Neuronal stem cell (in vitro differentiated cells): ENCODE measurements at regions not wholly inside any gene's neighbourhood (a gene's known extent, or its start where the extent isn't known, plus 50 kb on each side); places are given as distances from the start of the nearest gene placed in this dataset.

Experiments
- DNase-seq: peaks from one replicate; pipeline ENCODE4 v3.0.0-alpha.2; 2013; ENCODE audit warnings: low spot score
- H2AFZ ChIP-seq: one replicate; pipeline ENCODE4 v1.6.1; 2013; ENCODE audit warnings: mild to moderate bottlenecking, low read length, inconsistent platforms
- H2AK5ac ChIP-seq: 2 replicates; pipeline ENCODE4 v1.6.1; 2013; ENCODE audit warnings: low read depth, mild to moderate bottlenecking, inconsistent platforms, low read length, moderate library complexity, mixed read lengths
- H2BK120ac ChIP-seq: 2 replicates; pipeline ENCODE4 v1.6.1; 2013; ENCODE audit warnings: low read depth, mild to moderate bottlenecking, inconsistent platforms, low read length, moderate library complexity, mixed read lengths
- H2BK12ac ChIP-seq: one replicate; pipeline ENCODE4 v1.6.1; 2013; ENCODE audit warnings: low read length, inconsistent platforms
- H2BK15ac ChIP-seq: 2 replicates; pipeline ENCODE4 v1.6.1; 2013; ENCODE audit warnings: mild to moderate bottlenecking, low read length, inconsistent platforms, mixed read lengths
- H2BK5ac ChIP-seq: one replicate; pipeline ENCODE4 v1.6.1; 2013; ENCODE audit warnings: inconsistent platforms, mild to moderate bottlenecking, low read length, moderate library complexity
- H3K14ac ChIP-seq: one replicate; pipeline ENCODE4 v1.6.1; 2013; ENCODE audit warnings: low read length, inconsistent platforms
- H3K18ac ChIP-seq: 2 replicates; pipeline ENCODE4 v1.6.1; 2013; ENCODE audit warnings: low read length, inconsistent platforms
- H3K23ac ChIP-seq: 2 replicates; pipeline ENCODE4 v1.6.1; 2013; ENCODE audit warnings: low read depth, mild to moderate bottlenecking, mixed read lengths, low read length, inconsistent platforms; ENCODE audit not compliant: poor library complexity
- H3K27ac ChIP-seq: replicated peaks from 3 replicates; pipeline ENCODE4 v1.5.1; 2013; ENCODE audit warnings: low read length, inconsistent platforms
- H3K27me3 ChIP-seq, 3 experiments: 2 replicates each; pipeline ENCODE4 v1.6.1; 2013; ENCODE audit warnings: low read length in 3 of 3, mild to moderate bottlenecking in 2 of 3, inconsistent platforms in 1 of 3, low read depth in 1 of 3, mixed read lengths in 1 of 3, moderate library complexity in 1 of 3; ENCODE audit not compliant: control insufficient read depth in 3 of 3, insufficient read depth in 3 of 3
- H3K36me3 ChIP-seq, 2 donors: replicated peaks in 1 of 2; 2 replicates each; pipeline ENCODE4 v1.6.1; 2013; ENCODE audit warnings: low read length in 2 of 2; ENCODE audit not compliant: control insufficient read depth in 2 of 2, insufficient read depth in 2 of 2
- H3K4ac ChIP-seq: 2 replicates; pipeline ENCODE4 v1.6.1; 2013; ENCODE audit warnings: inconsistent platforms, mild to moderate bottlenecking, low read length, moderate library complexity
- H3K4me1 ChIP-seq, 2 donors: 1 replicate in 1 of 2; 2 replicates in 1 of 2; pipeline ENCODE4 v1.6.1; 2013; ENCODE audit warnings: low read length in 2 of 2, low read depth in 1 of 2; ENCODE audit not compliant: control insufficient read depth in 2 of 2, insufficient read depth in 1 of 2
- H3K4me2 ChIP-seq: one replicate; pipeline ENCODE4 v1.6.1; 2013; ENCODE audit warnings: mild to moderate bottlenecking, low read length, inconsistent platforms; ENCODE audit not compliant: insufficient read depth, poor library complexity, severe bottlenecking
- H3K4me3 ChIP-seq, 2 donors: 2 replicates each; pipeline ENCODE4 v1.5.1; 2013; ENCODE audit warnings: low read length in 2 of 2, mild to moderate bottlenecking in 2 of 2, inconsistent platforms in 1 of 2, moderate library complexity in 1 of 2
- H3K79me1 ChIP-seq: one replicate; pipeline ENCODE4 v1.6.1; 2013; ENCODE audit warnings: low read depth, mild to moderate bottlenecking, inconsistent platforms, low read length, moderate library complexity
- H3K9ac ChIP-seq: one replicate; pipeline ENCODE4 v1.6.1; 2013; ENCODE audit warnings: mild to moderate bottlenecking, low read depth, low read length, inconsistent platforms; ENCODE audit not compliant: poor library complexity
- H3K9me3 ChIP-seq, 2 donors: replicated peaks in 1 of 2; 2 replicates each; pipeline versions ENCODE3 to v1.6.1; 2013; ENCODE audit warnings: low read length in 2 of 2, mild to moderate bottlenecking in 2 of 2, inconsistent platforms in 1 of 2, low read depth in 1 of 2, mixed read lengths in 1 of 2, moderate library complexity in 1 of 2; ENCODE audit not compliant: control insufficient read depth in 2 of 2, insufficient read depth in 1 of 2
- H4K8ac ChIP-seq: one replicate; pipeline ENCODE4 v1.6.1; 2013; ENCODE audit warnings: low read depth, mild to moderate bottlenecking, inconsistent platforms, low read length, moderate library complexity
- H4K91ac ChIP-seq: one replicate; pipeline ENCODE4 v1.6.1; 2013; ENCODE audit warnings: low read length, low read depth, mild to moderate bottlenecking, inconsistent platforms; ENCODE audit not compliant: poor library complexity
- WGBS, 2 donors: extraction: QIAGEN DNeasy Blood & Tissue Kit; methylation state at CpG; one replicate each; pipeline ENCODE4 v1.1.7; 2013; ENCODE audit warnings: missing lambda C conversion rate in 2 of 2, mixed read lengths in 1 of 2; ENCODE audit not compliant: insufficient read length in 2 of 2, insufficient replicate concordance in 1 of 2; ENCODE audit errors: extremely low coverage in 2 of 2; 5-methylcytosine and 5-hydroxymethylcytosine counted together

GRCh38 chr6:90790696-90791095 is 203.8 kb upstream of the MAP3K7 start:
- Histone ChIP-seq H3K79me1 (no peaks in the 10 kb centered on the region), H2BK120ac (no peak overlapping the region), H3K18ac (no peak overlapping the region), H2BK5ac (no peak overlapping the region), H2BK15ac (no peak overlapping the region), H3K27ac (no peak overlapping the region), H4K8ac (no peak overlapping the region), H2BK12ac (no peak overlapping the region), H3K9ac (no peak overlapping the region), H2AFZ (no peak overlapping the region), H3K36me3 (no peaks in the 10 kb centered on the region), H3K4me1 (peaks cover 0 to 3% of the 10 kb centered on the region in 2 donors), H3K9me3 (no peaks in the 10 kb centered on the region), H3K4ac (no peak overlapping the region), H3K4me2 (no peak overlapping the region), H4K91ac (no peak overlapping the region), H3K4me3 (no peak overlapping the region), H3K23ac (no peak overlapping the region), H2AK5ac (no peak overlapping the region), H3K27me3 (no peaks in the 10 kb centered on the region), H3K14ac (no peak overlapping the region)
- no CpG with 5 or more reads among the region's 2 CpGs for WGBS, 2 donors
- no peak for DNase-seq

GRCh38 chr6:90790058-90790457 is 203.2 kb upstream of the MAP3K7 start:
- Histone ChIP-seq H2BK5ac (no peak overlapping the region), H3K4me1 (peaks cover 0 to 3% of the 10 kb centered on the region in 2 donors), H3K4me3 (no peak overlapping the region), H3K18ac (no peak overlapping the region), H4K91ac (no peak overlapping the region), H4K8ac (no peak overlapping the region), H3K14ac (no peak overlapping the region), H2AK5ac (no peak overlapping the region), H2BK120ac (no peak overlapping the region), H3K27me3 (no peaks in the 10 kb centered on the region), H2AFZ (peak overlapping the region; percentile 26), H2BK12ac (no peak overlapping the region), H3K36me3 (no peaks in the 10 kb centered on the region), H3K9ac (no peak overlapping the region), H3K27ac (no peak overlapping the region), H3K79me1 (no peaks in the 10 kb centered on the region), H3K9me3 (no peaks in the 10 kb centered on the region), H3K4ac (no peak overlapping the region), H3K4me2 (no peak overlapping the region), H2BK15ac (no peak overlapping the region), H3K23ac (no peak overlapping the region)
- no peak for DNase-seq
- no CpG with 5 or more reads among the region's 7 CpGs for WGBS, 2 donors

DNA sequence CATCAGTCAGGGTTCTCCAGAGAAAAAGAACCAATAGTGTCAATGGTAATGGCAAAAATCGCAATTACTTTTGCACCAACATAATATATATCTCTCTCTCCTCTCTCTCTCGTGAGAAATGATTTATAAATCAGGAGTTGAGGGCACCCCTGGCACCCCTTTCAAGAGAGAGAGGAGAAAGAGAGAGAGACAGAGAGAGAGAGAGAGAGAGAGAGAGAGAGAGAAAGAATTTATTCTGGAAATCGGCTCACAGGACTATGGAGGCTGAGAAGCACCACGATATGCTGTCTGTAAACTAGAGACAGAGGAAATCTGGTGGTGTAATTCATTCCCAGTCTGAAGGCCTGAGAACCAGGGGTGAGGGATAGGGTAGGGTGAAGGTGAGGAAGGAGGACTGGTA is 201.9 kb upstream of the MAP3K7 start:
- Histone ChIP-seq H2AK5ac (no peak overlapping the region), H3K27me3 (no peaks in the 10 kb centered on the region), H2AFZ (no peak overlapping the region), H3K18ac (no peak overlapping the region), H3K4me1 (peaks cover 0 to 3% of the 10 kb centered on the region in 2 donors), H4K91ac (no peak overlapping the region), H3K23ac (no peak overlapping the region), H3K36me3 (no peaks in the 10 kb centered on the region), H2BK12ac (no peak overlapping the region), H2BK15ac (no peak overlapping the region), H3K4me3 (no peak overlapping the region), H3K4ac (no peak overlapping the region), H3K9ac (no peak overlapping the region), H3K9me3 (no peaks in the 10 kb centered on the region), H2BK120ac (no peak overlapping the region), H3K14ac (no peak overlapping the region), H2BK5ac (no peak overlapping the region), H3K27ac (no peak overlapping the region), H4K8ac (no peak overlapping the region), H3K4me2 (no peak overlapping the region), H3K79me1 (no peaks in the 10 kb centered on the region)
- DNase-seq = no peak
- WGBS, 2 donors = no CpG with 5 or more reads among the region's 4 CpGs

DNA sequence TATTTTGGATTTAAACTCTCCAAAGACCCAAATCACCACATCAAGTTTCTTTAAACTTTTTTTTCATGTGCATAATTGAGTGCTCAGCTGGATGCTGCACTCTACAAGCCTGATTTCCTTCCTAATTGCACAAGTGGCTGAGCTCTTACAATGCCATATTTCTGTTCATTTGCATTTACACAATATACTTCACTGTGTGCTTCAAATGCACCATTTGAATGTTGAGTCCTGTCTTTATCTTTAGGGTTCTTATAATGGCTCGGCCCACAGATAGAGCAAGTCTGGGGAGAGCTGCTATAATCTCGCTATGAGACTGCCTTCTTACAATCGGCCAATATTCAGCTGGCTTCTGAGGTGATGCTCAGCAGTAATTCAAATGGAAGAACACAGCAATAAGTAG is 200.6 kb upstream of the MAP3K7 start:
- Histone ChIP-seq H4K8ac (no peak overlapping the region), H2BK120ac (no peak overlapping the region), H3K4me3 (no peak overlapping the region), H3K4ac (no peak overlapping the region), H4K91ac (no peak overlapping the region), H3K36me3 (no peaks in the 10 kb centered on the region), H3K27ac (no peak overlapping the region), H3K9me3 (no peaks in the 10 kb centered on the region), H2AK5ac (no peak overlapping the region), H3K27me3 (no peaks in the 10 kb centered on the region), H2BK15ac (no peak overlapping the region), H3K4me1 (peaks cover 0 to 3% of the 10 kb centered on the region in 2 donors), H2BK5ac (no peak overlapping the region), H2AFZ (no peak overlapping the region), H3K9ac (no peak overlapping the region), H3K4me2 (no peak overlapping the region), H3K14ac (no peak overlapping the region), H2BK12ac (no peak overlapping the region), H3K18ac (no peak overlapping the region), H3K23ac (no peak overlapping the region), H3K79me1 (no peaks in the 10 kb centered on the region)
- no peak for DNase-seq
- no CpG with 5 or more reads among the region's 3 CpGs for WGBS, 2 donors
